GM18511 (cell line): ENCODE measurements at regions not wholly inside any gene's neighbourhood (a gene's known extent, or its start where the extent isn't known, plus 50 kb on each side); places are given as distances from the start of the nearest gene placed in this dataset.
A peak's percentile ranks its signal among the peaks of the same experiment; 100 is the strongest.

Source experiments
- ATAC-seq: cut with Tn5 transposase; IDR thresholded peaks from one replicate; pipeline ENCODE4 v1.9.1; 2021; ENCODE audit warnings: mild to moderate bottlenecking, moderate library complexity; ENCODE audit not compliant: unreplicated experiment

DNA sequence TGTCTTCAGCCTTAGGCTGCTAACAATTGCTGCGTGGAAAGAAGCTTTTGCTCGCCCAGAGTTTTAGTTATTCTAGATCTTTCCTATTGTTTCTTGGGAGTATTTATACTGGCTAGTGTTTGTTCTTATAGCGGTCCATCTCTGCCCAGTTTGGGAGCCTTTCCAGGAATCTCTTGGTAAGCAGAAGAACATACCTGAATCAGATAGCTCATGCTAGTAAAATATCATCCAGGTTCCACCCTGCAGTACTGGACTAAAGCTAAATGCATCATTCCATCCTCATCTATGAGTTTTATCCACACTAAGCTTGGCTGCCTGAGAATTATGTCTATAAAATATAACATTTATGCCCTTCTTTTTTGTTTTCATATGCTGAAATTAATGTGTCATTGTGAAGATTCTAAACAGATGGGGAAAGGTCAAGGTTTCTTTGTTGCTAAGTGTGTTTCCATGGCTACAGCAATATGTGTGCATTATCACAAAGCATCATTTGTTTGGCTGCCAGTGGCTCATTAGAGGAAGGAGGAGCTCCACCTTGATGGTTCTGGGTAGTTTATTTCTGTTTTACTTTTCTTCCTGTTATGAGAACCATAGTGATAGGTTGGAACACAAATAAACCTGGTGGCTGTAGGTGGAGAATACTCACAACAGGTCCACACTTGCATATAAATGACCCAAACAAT is 182.8 kb downstream of the PIK3C3 start:
- no peak for ATAC-seq

DNA sequence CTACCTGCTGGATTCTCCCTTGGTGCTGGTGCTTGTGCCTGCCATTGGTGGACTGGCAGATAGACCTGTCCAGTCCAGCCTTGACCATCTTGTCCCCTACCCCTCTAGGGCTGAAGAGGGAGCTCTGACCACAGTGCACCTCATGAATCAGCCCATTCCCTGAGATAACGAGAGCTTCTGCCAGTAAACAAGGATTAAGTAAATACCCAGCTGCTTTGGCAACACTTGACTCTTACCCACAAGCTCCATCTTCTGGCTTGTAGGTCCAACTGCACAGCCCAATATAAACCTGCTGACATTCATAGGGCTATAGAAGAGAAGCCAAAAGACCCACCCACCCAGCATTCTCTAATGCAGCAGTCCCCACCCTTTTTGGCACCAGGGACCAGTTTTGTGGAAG is 186.4 kb downstream of the PIK3C3 start:
- ATAC-seq, result no peak

- ATAC-seq, result no peak
Measured at GRCh38 chr18:42155024-42155423, 200.0 kb downstream of the PIK3C3 start.

DNA sequence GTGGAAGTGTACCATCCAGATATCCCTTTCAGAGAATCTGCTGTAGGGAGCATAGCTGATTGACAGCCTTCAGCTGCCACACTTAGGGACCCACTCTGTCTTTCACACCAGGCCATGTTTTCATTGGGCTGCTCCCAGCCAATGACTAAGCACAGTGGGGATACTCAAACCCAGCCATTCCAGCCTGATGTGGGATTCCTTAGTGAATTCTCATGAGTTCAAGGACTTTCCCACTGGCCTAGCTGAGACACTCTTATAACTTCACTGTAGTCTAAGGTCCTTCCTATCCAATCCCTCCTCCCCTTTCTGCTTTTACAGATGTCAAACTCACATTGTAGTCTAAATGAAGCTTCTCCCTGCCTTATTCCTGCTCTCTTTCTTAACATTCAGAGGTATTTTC is 201.2 kb downstream of the PIK3C3 start:
- ATAC-seq, result no peak

DNA sequence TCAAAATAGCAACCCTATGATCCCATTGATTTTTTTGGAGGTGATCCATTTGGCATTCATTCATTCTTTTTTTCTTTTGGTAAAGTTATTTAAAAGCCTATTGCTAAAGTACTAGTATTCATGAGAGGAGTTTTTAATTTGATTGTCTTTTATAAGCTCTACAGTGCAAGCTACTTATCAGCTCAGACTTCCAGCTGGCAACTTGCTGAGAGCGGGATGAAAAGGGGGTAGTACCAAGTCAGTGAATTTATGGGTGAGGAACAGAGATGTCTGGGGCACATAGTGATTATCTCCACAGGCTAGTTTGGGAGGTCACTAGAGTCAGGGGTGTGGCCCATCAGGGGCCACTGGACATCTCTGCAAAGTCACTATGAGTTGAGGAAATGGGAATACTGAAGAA is 202.4 kb downstream of the PIK3C3 start:
- ATAC-seq, result no peak

GRCh38 chr18:42157878-42158277 is 202.8 kb downstream of the PIK3C3 start:
- ATAC-seq, result no peak

- ATAC-seq, result no peak
Measured at GRCh38 chr18:42159146-42159545, 204.1 kb downstream of the PIK3C3 start.

DNA sequence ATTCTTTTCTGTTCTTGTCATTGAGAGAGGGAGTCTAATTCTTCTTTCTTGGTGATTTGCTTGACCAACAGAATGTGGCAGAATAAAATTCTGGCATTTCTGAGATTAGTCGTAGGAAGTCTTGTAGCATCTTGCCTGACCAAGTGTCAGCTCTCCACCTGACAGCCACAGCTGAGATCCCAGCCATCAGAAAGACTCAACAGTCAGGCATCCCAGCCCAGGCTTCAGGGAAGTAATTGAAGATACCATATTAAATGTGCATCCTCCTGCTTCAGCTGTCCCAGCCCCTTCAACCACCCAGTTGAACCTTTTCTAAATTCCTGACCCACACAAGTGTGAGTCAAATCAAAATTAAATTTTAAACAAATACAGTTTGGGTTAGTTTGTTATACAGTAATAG is 208.3 kb downstream of the PIK3C3 start:
- ATAC-seq, result no peak

GRCh38 chr18:42164556-42164955 is 209.5 kb downstream of the PIK3C3 start:
- ATAC-seq, result no peak

DNA sequence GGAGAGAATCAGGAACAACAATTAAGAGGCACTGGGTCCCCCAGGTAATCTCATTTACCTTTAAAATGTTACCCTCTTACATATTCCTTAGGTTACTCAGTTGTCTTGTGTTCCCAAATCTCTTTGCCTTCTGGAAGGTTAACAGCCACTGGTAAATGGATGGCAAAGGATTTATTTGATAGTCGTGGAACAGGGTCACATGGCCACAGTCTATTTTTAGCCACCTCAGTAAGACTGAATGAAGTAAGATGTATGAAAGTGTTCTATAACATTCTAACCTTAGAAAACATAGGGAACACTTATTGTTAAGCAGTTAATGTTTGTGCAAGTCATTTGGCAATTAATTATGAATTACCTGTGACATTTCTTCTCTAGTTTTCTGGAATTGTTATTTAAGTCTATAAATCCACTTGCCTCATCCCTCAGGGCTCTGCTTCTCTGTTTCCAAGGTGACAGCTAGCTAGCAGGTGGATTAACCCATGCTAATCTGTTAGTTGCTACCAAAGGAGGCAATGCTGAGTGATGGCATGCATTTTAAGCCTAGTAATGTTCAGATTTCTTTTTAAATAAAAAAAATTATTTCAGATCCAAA is 211.0 kb downstream of the PIK3C3 start:
- ATAC-seq, result no peak

- ATAC-seq, result no peak
Measured at GRCh38 chr18:42168487-42168886, 213.5 kb downstream of the PIK3C3 start.

DNA sequence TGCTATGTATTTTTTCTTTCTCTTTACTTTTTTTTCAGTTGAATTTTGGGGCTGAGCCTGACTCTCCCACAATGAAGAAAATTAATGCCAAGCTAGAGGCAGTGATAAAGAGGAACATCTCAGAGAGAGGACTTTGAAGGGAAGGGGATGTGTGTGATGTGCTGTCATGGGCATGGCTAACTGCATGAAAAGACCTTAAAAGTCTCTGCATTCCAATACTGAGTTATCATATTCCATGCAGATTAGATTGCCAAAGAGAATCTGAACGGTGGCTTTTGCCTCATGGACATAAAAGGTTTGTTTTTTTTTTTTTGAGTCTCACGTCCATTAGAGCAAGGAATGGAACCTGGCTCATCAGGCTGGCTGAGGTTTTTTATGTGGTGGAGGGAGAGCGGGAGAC is 213.9 kb downstream of the PIK3C3 start:
- no peak for ATAC-seq

DNA sequence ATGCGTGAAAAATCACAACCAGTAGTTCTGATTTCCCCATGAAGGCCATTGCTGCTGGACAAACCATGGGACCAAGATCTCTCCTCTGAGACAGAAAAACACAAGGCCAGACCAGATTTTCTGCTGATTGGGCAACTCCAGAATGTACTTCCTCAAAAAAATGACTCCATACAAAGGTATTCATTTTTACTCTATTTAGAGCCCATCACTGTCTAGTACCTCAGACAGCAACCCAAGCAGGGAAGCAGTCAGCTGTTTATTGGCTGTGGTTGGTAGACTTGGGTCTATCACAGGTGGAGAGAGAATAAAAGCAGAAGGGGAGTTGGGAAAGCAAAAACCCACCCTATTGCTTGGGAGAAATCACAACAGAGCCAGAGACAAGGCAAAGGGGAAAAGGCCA is 219.9 kb downstream of the PIK3C3 start:
- ATAC-seq, result no peak

GRCh38 chr18:42176599-42176998 is 221.6 kb downstream of the PIK3C3 start:
- peak; percentile 44 for ATAC-seq

DNA sequence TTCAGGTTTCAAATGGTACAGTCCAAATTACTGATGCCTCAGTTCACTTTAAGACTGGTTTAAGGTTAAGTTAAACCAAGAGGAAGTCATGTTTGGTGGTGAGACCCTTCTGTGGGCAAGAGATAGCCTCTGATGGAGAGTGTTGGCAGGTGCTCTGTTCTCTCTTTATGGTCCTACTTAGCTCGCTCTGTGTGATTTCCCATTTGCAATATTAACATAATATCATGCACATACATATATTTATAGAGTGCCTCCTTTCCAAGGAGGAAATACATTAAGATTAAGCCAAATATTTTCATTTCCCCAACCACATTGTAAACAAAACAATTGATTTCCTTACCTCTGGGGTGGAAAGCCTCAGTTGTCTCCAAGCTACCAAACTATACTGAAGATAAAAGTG is 222.4 kb downstream of the PIK3C3 start:
- peak; percentile 15 for ATAC-seq

- no peak for ATAC-seq
Measured at GRCh38 chr18:42178376-42179080, 223.5 kb downstream of the PIK3C3 start.

- no peak for ATAC-seq
Measured at GRCh38 chr18:42179542-42180121, 224.6 kb downstream of the PIK3C3 start.

DNA sequence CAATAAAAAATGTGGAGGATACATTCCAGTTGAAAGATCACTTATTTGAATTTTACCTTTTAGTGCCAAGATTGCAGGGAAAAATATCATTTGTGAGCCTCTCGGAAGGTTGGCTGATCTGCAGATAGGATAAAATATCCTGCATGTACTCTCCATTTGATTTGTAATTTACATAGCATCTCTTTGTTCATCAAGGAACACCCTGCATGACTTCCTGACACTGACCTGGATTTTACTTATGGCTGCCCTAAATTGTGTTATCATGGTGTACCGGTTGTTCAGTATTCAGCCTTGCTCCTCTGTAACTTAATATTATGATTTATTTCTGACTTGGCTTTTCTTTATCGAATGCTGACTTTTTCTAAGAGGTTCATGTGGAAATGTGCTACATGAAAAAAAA is 226.4 kb downstream of the PIK3C3 start:
- no peak for ATAC-seq

DNA sequence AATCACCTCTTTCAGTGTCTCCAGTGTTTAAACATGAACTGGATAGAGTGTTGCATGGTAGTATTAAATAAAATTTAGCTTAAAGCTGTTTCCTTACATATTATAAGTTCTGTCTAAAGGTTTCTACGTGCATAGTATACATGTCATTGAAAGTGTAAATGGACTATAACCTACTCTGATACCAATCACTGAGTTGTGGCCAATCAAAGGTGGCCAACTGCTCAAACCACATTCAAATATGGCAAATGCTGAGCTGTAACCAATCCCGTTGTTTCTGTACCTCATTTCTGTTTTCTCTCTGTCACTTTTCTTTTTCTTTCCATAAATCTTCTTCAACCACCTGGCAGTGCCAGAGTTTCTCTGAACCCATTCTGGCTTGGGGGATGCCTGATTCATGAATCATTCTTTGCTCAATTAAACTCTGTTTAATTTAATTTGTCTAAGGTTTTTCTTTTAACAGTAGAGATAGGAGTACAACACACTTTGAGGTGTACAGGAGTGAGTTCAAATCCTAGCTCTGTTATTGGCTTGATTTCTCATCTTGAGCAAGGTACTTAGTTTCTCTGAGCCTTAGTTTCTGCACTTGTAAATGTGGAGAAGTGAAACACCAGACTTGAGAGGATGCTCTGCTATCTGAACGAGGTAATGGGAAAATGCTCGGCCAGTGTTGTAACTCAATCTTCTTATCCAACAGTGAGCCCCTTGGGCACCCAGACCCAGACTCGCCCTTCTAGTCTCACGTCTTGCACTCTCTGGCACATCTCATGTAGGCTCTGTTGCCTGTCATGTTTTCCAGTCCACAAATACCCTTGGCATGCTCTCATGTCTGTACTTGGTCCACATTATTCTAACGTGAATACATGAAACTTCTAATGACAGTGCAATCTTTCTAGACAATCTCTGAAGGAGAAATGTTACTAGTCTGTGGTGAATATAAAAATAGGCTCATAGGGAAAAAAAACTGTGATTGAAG is 228.0 kb downstream of the PIK3C3 start:
- no peak for ATAC-seq

GRCh38 chr18:42183746-42184145 is 228.7 kb downstream of the PIK3C3 start:
- ATAC-seq, result no peak
